Bronchial epithelial cell (primary cell): ENCODE measurements at regions not wholly inside any gene's neighbourhood (a gene's known extent, or its start where the extent isn't known, plus 50 kb on each side); places are given as distances from the start of the nearest gene placed in this dataset.

Experiments used
- DNase-seq: peaks from one replicate; pipeline ENCODE4 v3.0.0-alpha.2; 2010; ENCODE audit warnings: low read depth
- FAIRE-seq: peaks from 2 replicates; lab custom pipeline; 2011; peaks lifted over from hg19 to GRCh38; lab: Jason Lieb, UNC
- H3K27me3 ChIP-seq: 2 replicates; pipeline ENCODE4 v1.5.1; 2011; ENCODE audit warnings: low read length; ENCODE audit not compliant: control insufficient read depth, insufficient read depth
- H3K36me3 ChIP-seq: 2 replicates; pipeline ENCODE4 v1.5.1; 2011; ENCODE audit warnings: low read length; ENCODE audit not compliant: control insufficient read depth, insufficient read depth
- H3K4me3 ChIP-seq: 2 replicates; pipeline ENCODE4 v1.5.1; 2011; ENCODE audit warnings: mild to moderate bottlenecking, low read depth, low read length, control low read depth
- CTCF ChIP-seq: IDR thresholded peaks from 2 replicates; pipeline ENCODE4 v1.5.1; 2011; ENCODE audit warnings: mild to moderate bottlenecking, moderate library complexity, low read length, control low read depth, inconsistent platforms; ENCODE audit not compliant: insufficient read depth, severe bottlenecking

DNA sequence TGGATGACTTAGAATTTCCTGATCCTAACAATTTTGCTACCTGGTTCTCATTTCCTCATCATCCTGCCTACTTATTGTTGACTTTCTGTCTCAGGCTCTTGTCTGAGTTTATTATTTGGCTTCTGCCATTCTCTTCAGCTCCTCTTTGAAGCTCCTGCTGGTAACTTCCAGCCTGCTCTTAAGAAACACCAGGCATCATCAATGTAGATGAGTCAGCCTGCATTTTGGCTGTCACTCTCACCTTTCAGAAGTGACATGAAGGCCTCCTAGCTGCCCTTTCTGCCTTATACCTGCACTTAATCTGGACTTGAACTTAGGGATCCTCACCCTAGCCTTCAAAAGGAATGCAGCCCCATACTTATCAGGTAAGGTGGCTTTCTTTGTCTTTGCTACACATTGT lies 551.8 kb upstream of the ZNF608 start:
- DNase-seq: peak; percentile 65
- TF ChIP-seq CTCF: no peak
- Histone ChIP-seq H3K4me3 (no peak overlapping the region), H3K27me3 (no peaks in the 10 kb centered on the region), H3K36me3 (no peaks in the 10 kb centered on the region)
- FAIRE-seq: no peak

DNA sequence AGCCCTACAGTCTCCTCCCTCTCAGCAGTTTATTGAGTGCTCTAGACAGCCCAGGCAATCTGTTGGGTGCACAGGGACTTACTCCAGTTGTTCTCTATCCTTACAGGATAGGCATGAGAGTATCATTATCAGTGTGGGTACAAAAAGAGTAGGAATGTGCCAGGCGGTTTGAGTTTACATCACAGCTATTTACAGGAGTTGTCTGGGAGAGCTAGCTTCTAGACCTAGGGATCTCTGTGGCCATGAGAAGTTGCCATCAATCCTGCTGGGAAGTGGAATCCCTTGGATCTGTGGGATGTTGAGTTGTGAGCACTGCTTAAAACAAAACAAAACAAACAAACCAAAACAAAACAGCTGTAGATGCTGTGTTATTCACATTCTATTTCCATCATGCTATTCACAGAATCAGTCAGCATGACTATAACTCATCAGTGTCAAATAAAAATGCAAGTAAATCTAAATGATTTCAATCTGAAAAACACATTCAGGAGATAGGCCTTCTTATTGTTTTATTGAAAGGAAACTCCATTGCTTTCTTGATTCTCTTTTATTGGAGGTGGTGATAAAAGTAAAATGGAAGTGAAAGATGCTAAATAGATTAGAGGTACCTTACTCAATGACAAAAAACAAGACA lies 552.4 kb upstream of the ZNF608 start:
- no peak for TF ChIP-seq CTCF
- DNase-seq (no peak), FAIRE-seq (no peak)
- no peaks in the 10 kb centered on the region for H3K27me3 ChIP-seq
- H3K36me3 ChIP-seq: no peaks in the 10 kb centered on the region
- no peak overlapping the region for H3K4me3 ChIP-seq

- H3K36me3 ChIP-seq: no peaks in the 10 kb centered on the region
- no peak overlapping the region for H3K4me3 ChIP-seq
- TF ChIP-seq CTCF: no peak
- DNase-seq (no peak), FAIRE-seq (no peak)
- no peaks in the 10 kb centered on the region for H3K27me3 ChIP-seq
Measured at GRCh38 chr5:125301711-125302110, 555.3 kb upstream of the ZNF608 start.

GRCh38 chr5:125302577-125302976 lies 556.1 kb upstream of the ZNF608 start:
- no peaks in the 10 kb centered on the region for H3K36me3 ChIP-seq
- no peaks in the 10 kb centered on the region for H3K27me3 ChIP-seq
- no peak for FAIRE-seq
- peak; percentile 68 for DNase-seq
- no peak overlapping the region for H3K4me3 ChIP-seq
- TF ChIP-seq CTCF: no peak

GRCh38 chr5:125306741-125307140 lies 560.3 kb upstream of the ZNF608 start:
- DNase-seq (no peak), FAIRE-seq (no peak)
- no peaks in the 10 kb centered on the region for H3K27me3 ChIP-seq
- no peak overlapping the region for H3K4me3 ChIP-seq
- TF ChIP-seq CTCF: no peak
- no peaks in the 10 kb centered on the region for H3K36me3 ChIP-seq

- FAIRE-seq (no peak), DNase-seq (peak; percentile 91)
- no peaks in the 10 kb centered on the region for H3K27me3 ChIP-seq
- no peak for TF ChIP-seq CTCF
- H3K36me3 ChIP-seq: no peaks in the 10 kb centered on the region
- no peak overlapping the region for H3K4me3 ChIP-seq
Measured at GRCh38 chr5:125310749-125311148, 564.3 kb upstream of the ZNF608 start.
